ENCODE measurements at regions not wholly inside any gene's neighbourhood (a gene's known extent, or its start where the extent isn't known, plus 50 kb on each side); places are given as distances from the start of the nearest gene placed in this dataset.

GRCh38 chr4:45408996-45409395 is 682.6 kb upstream of the GNPDA2 start:
- TF ChIP-seq CTCF (IDR thresholded peaks at IDR 0.05; ENCODE audit: extremely low read depth, missing control alignments): no peak
- DNase-seq (ENCODE audit: low spot score): no peak

GRCh38 chr4:45399116-45399515 is 672.8 kb upstream of the GNPDA2 start:
- DNase-seq (ENCODE audit: low spot score): no peak
- no peak for TF ChIP-seq CTCF (IDR thresholded peaks at IDR 0.05; ENCODE audit: extremely low read depth, missing control alignments)

- no peak for DNase-seq (ENCODE audit: low spot score)
- no peak for TF ChIP-seq CTCF (IDR thresholded peaks at IDR 0.05; ENCODE audit: extremely low read depth, missing control alignments)
Observed at GRCh38 chr4:45385306-45385705, 659.0 kb upstream of the GNPDA2 start.

GRCh38 chr4:45370408-45370807 is 644.1 kb upstream of the GNPDA2 start:
- TF ChIP-seq CTCF (IDR thresholded peaks at IDR 0.05; ENCODE audit: extremely low read depth, missing control alignments): no peak
- no peak for DNase-seq (ENCODE audit: low spot score)

GRCh38 chr4:45368832-45369231 is 642.5 kb upstream of the GNPDA2 start:
- no peak for TF ChIP-seq CTCF (IDR thresholded peaks at IDR 0.05; ENCODE audit: extremely low read depth, missing control alignments)

GRCh38 chr4:45363931-45364330 is 637.6 kb upstream of the GNPDA2 start:
- TF ChIP-seq CTCF (IDR thresholded peaks at IDR 0.05; ENCODE audit: extremely low read depth, missing control alignments): no peak
- DNase-seq (ENCODE audit: low spot score): no peak

More at GRCh38 chr4:45368832-45369231, 642.5 kb upstream of the GNPDA2 start:
- no peak for DNase-seq (ENCODE audit: low spot score)

- no peak for DNase-seq (ENCODE audit: low spot score)
- TF ChIP-seq CTCF (IDR thresholded peaks at IDR 0.05; ENCODE audit: extremely low read depth, missing control alignments): no peak
Observed at GRCh38 chr4:45358573-45359506, 632.5 kb upstream of the GNPDA2 start.
